Activated CD8-positive, alpha-beta memory T cell treated with anti-CD3 and anti-CD28 coated beads, Interleukin-2, amount 10 ng/mL, durations not matched to agents 7 days and 5 days (primary cell): ENCODE measurements at regions not wholly inside any gene's neighbourhood (a gene's known extent, or its start where the extent isn't known, plus 50 kb on each side); places are given as distances from the start of the nearest gene placed in this dataset.

ENCODE experiments used
- ATAC-seq: fragments of 150-1000 bp; cut with Tn5 transposase; one replicate; pipeline ENCODE4 v1.10.0; 2021; ENCODE audit warnings: moderate library complexity
- CTCF ChIA-PET: fragments of 350-600 bp; sonication (Branson Sonifier 250); formaldehyde crosslinking; loops from one replicate; lab custom pipeline; 2021; ENCODE audit warnings: antibody characterized with exemption; lab: Charles Lee
- DNase-seq: peaks from one replicate; pipeline ENCODE4 v3.0.0-alpha.2; 2020
- H3K27ac Mint-ChIP-seq: one replicate; pipeline ENCODE4 v1.8.0; 2021; ENCODE audit warnings: mild to moderate bottlenecking, mixed read lengths
- H3K27me3 Mint-ChIP-seq: one replicate; pipeline ENCODE4 v1.8.0; 2021; ENCODE audit warnings: mixed read lengths
- H3K36me3 Mint-ChIP-seq: one replicate; pipeline ENCODE4 v1.8.0; 2021; ENCODE audit warnings: mild to moderate bottlenecking, mixed read lengths
- H3K4me1 Mint-ChIP-seq: one replicate; pipeline ENCODE4 v1.8.0; 2021; ENCODE audit warnings: mixed read lengths
- H3K4me3 Mint-ChIP-seq: one replicate; pipeline ENCODE4 v1.8.0; 2021; ENCODE audit warnings: mild to moderate bottlenecking, moderate library complexity, mixed read lengths
- H3K9me3 Mint-ChIP-seq: one replicate; pipeline ENCODE4 v1.8.0; 2022; ENCODE audit warnings: low read depth, mixed read lengths

- Mint-ChIP-seq H3K4me3 (no peak overlapping the region), H3K27me3 (no peaks in the 10 kb centered on the region), H3K36me3 (peaks cover 5% of the 10 kb centered on the region), H3K9me3 (peaks cover under 1% of the 10 kb centered on the region), H3K4me1 (peaks cover 6% of the 10 kb centered on the region), H3K27ac (no peak overlapping the region)
- CTCF ChIA-PET: interaction anchor here (1.6 kb wide), 1 partner anchor 9 kb away, joined by 6 read pairs; no protein-coding TSS in a partner anchor
- no peak for DNase-seq
- no peak for ATAC-seq
Observed at GRCh38 chr6:119453242-119454200, 104.0 kb upstream of the MAN1A1 start.

- H3K9me3 Mint-ChIP-seq: no peaks in the 10 kb centered on the region
- no peak overlapping the region for H3K4me3 Mint-ChIP-seq
- no peak overlapping the region for H3K27ac Mint-ChIP-seq
- H3K36me3 Mint-ChIP-seq: peaks cover 9% of the 10 kb centered on the region
- H3K4me1 Mint-ChIP-seq: peaks cover 21% of the 10 kb centered on the region
- no peaks in the 10 kb centered on the region for H3K27me3 Mint-ChIP-seq
- CTCF ChIA-PET: no interaction called here
- ATAC-seq (no peak), DNase-seq (no peak)
Observed at GRCh38 chr6:119449331-119450156, 100.0 kb upstream of the MAN1A1 start.

- DNase-seq (no peak), ATAC-seq (no peak)
- CTCF ChIA-PET: interaction anchor here (1.2 to 1.5 kb wide), 2 partner anchors 9 to 15 kb away, joined by 4 to 5 read pairs; no protein-coding TSS in a partner anchor
- H3K27ac Mint-ChIP-seq: no peak overlapping the region
- H3K4me3 Mint-ChIP-seq: no peak overlapping the region
- peaks cover under 1% of the 10 kb centered on the region for H3K9me3 Mint-ChIP-seq
- peaks cover 25% of the 10 kb centered on the region for H3K4me1 Mint-ChIP-seq
- no peaks in the 10 kb centered on the region for H3K27me3 Mint-ChIP-seq
- H3K36me3 Mint-ChIP-seq: peaks cover 13% of the 10 kb centered on the region
Observed at GRCh38 chr6:119447921-119448320, 98.4 kb upstream of the MAN1A1 start.

- peaks cover 2% of the 10 kb centered on the region for H3K9me3 Mint-ChIP-seq
- CTCF ChIA-PET: no interaction called here
Observed at GRCh38 chr6:119446609-119447008, 97.0 kb upstream of the MAN1A1 start.

GRCh38 chr6:119446115-119446554 lies 96.6 kb upstream of the MAN1A1 start:
- Mint-ChIP-seq H3K9me3 (peaks cover 2% of the 10 kb centered on the region), H3K36me3 (peaks cover 16% of the 10 kb centered on the region), H3K4me3 (no peak overlapping the region), H3K4me1 (peaks cover 27% of the 10 kb centered on the region), H3K27ac (no peak overlapping the region), H3K27me3 (no peaks in the 10 kb centered on the region)
- DNase-seq: no peak
- ATAC-seq: peak; percentile 42
- CTCF ChIA-PET: no interaction called here

More at GRCh38 chr6:119446609-119447008, 97.0 kb upstream of the MAN1A1 start:
- DNase-seq: no peak
- peaks cover 16% of the 10 kb centered on the region for H3K36me3 Mint-ChIP-seq
- H3K4me3 Mint-ChIP-seq: no peak overlapping the region
- H3K27ac Mint-ChIP-seq: no peak overlapping the region
- no peaks in the 10 kb centered on the region for H3K27me3 Mint-ChIP-seq
- peaks cover 27% of the 10 kb centered on the region for H3K4me1 Mint-ChIP-seq
- no peak for ATAC-seq

- Mint-ChIP-seq H3K4me3 (no peak overlapping the region), H3K27me3 (no peaks in the 10 kb centered on the region), H3K36me3 (peaks cover 16% of the 10 kb centered on the region), H3K27ac (no peak overlapping the region), H3K9me3 (peaks cover 2% of the 10 kb centered on the region), H3K4me1 (peaks cover 27% of the 10 kb centered on the region)
- ATAC-seq (no peak), DNase-seq (no peak)
- CTCF ChIA-PET: no interaction called here
Observed at GRCh38 chr6:119445666-119446065, 96.1 kb upstream of the MAN1A1 start.

- Mint-ChIP-seq H3K27ac (no peak overlapping the region), H3K9me3 (peaks cover 2% of the 10 kb centered on the region), H3K36me3 (peaks cover 16% of the 10 kb centered on the region), H3K4me1 (peaks cover 27% of the 10 kb centered on the region), H3K27me3 (no peaks in the 10 kb centered on the region), H3K4me3 (no peak overlapping the region)
- ATAC-seq (no peak), DNase-seq (no peak)
- CTCF ChIA-PET: no interaction called here
Observed at GRCh38 chr6:119444642-119445557, 95.3 kb upstream of the MAN1A1 start.

GRCh38 chr6:119443993-119444641 lies 94.6 kb upstream of the MAN1A1 start:
- CTCF ChIA-PET: no interaction called here
- no peak for DNase-seq
- no peak overlapping the region for H3K27ac Mint-ChIP-seq

GRCh38 chr6:119442776-119443184 lies 93.2 kb upstream of the MAN1A1 start:
- ATAC-seq (no peak), DNase-seq (no peak)
- Mint-ChIP-seq H3K9me3 (peaks cover 2% of the 10 kb centered on the region), H3K27ac (no peak overlapping the region), H3K4me1 (peaks cover 26% of the 10 kb centered on the region), H3K36me3 (peaks cover 14% of the 10 kb centered on the region), H3K27me3 (no peaks in the 10 kb centered on the region), H3K4me3 (no peak overlapping the region)
- CTCF ChIA-PET: no interaction called here

More at GRCh38 chr6:119443993-119444641, 94.6 kb upstream of the MAN1A1 start:
- Mint-ChIP-seq H3K36me3 (peaks cover 16% of the 10 kb centered on the region), H3K4me1 (peaks cover 26% of the 10 kb centered on the region), H3K4me3 (no peak overlapping the region), H3K27me3 (no peaks in the 10 kb centered on the region), H3K9me3 (peaks cover 2% of the 10 kb centered on the region)
- no peak for ATAC-seq

- Mint-ChIP-seq H3K9me3 (peaks cover 2% of the 10 kb centered on the region), H3K27ac (no peak overlapping the region), H3K4me1 (peaks cover 17% of the 10 kb centered on the region), H3K4me3 (no peak overlapping the region), H3K27me3 (no peaks in the 10 kb centered on the region), H3K36me3 (peaks cover 14% of the 10 kb centered on the region)
- no peak for ATAC-seq
- no peak for DNase-seq
- CTCF ChIA-PET: no interaction called here
Observed at GRCh38 chr6:119440953-119441352, 91.4 kb upstream of the MAN1A1 start.

GRCh38 chr6:119436583-119436982 lies 87.0 kb upstream of the MAN1A1 start:
- CTCF ChIA-PET: no interaction called here
- Mint-ChIP-seq H3K27ac (no peak overlapping the region), H3K4me1 (no peaks in the 10 kb centered on the region), H3K36me3 (no peaks in the 10 kb centered on the region), H3K4me3 (no peak overlapping the region), H3K9me3 (no peaks in the 10 kb centered on the region), H3K27me3 (no peaks in the 10 kb centered on the region)
- no peak for DNase-seq
- no peak for ATAC-seq

GRCh38 chr6:119431799-119432198 lies 82.2 kb upstream of the MAN1A1 start:
- Mint-ChIP-seq H3K27me3 (no peaks in the 10 kb centered on the region), H3K36me3 (no peaks in the 10 kb centered on the region), H3K4me3 (no peak overlapping the region), H3K27ac (no peak overlapping the region), H3K9me3 (no peaks in the 10 kb centered on the region), H3K4me1 (no peaks in the 10 kb centered on the region)
- DNase-seq (no peak), ATAC-seq (no peak)
- CTCF ChIA-PET: no interaction called here
